Stimulated activated CD4-positive, alpha-beta T cell treated with anti-CD3 and anti-CD28 coated beads, Interleukin-12 subunit alpha, Interleukin-12 subunit beta, amount 100 ng/mL, for 24 hours (primary cell): ENCODE measurements at regions not wholly inside any gene's neighbourhood (a gene's known extent, or its start where the extent isn't known, plus 50 kb on each side); places are given as distances from the start of the nearest gene placed in this dataset.
"Not testable (repeated sequence)": the region's sequence is repeated elsewhere in the genome, so short reads cannot be mapped to it uniquely, and the experiment has no call there.

Experiments
- DNase-seq, 2 experiments: peaks; one replicate each; pipeline ENCODE4 v3.0.0-alpha.2; 2020; ENCODE audit warnings: low read depth in 2 of 2

GRCh38 chr22:22716136-22716665 is 71.8 kb downstream of the GGTLC2 start:
- no peak for DNase-seq

- DNase-seq, result no peak
Measured at GRCh38 chr22:22717664-22718063, 73.2 kb downstream of the GGTLC2 start.

DNA sequence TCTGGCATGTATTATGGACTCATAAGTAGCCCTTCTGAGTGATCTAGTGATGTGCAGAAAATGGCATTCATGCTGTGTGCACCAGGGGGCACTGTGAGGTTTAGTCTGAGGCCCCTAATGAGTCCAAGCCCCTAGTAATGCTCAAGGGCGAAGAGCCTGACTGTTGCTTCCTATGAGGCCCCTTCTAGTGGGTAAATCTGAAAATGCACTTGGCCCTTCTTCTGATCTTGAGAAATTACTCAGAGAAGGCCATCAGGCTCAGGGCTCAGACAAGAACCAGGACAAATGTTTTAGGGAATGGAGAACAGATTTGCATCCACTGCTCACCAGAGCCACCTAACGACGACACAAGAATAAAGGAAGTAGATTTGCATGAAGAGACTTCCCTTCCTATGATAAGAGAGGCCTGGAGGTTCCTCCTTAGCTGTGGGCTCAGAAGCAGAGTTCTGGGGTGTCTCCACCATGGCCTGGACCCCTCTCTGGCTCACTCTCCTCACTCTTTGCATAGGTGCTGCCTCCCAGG is 75.8 kb downstream of the GGTLC2 start:
- DNase-seq, result peak in 1 of 2 experiments; percentile 39

DNA sequence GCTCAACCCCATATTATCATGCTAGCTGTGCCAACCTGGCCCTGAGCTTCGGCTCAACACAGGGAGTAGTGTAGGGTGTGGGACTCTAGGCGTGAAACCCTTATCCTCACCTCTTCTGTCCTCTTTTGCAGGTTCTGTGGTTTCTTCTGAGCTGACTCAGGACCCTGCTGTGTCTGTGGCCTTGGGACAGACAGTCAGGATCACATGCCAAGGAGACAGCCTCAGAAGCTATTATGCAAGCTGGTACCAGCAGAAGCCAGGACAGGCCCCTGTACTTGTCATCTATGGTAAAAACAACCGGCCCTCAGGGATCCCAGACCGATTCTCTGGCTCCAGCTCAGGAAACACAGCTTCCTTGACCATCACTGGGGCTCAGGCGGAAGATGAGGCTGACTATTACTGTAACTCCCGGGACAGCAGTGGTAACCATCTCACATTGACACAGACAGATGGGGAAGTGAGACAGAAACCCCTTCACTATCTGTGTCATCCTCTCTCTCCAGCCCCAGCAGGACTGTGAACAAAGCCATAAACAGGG is 76.4 kb downstream of the GGTLC2 start:
- no peak for DNase-seq

- peak; percentile 50 to 60 for DNase-seq
Measured at GRCh38 chr22:22721681-22722354, 77.4 kb downstream of the GGTLC2 start.

DNA sequence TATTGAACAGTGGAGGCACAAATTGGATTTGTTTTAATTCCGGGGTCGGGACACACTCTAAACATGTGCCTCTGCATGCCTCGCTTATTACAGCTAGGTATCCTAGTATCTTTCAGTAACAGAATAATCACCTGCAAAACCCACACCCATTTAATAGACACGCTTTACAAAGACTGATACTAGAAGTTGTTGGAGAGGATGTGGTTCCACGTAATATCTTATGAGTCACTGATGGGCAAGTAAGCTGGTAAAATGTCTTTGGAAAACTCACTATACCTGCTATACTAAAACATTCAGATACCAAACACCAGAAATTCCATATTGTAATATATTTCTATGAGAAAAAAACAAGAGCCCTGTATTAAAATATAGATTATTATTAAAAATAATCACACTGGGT is 84.0 kb downstream of the GGTLC2 start:
- no peak for DNase-seq

DNA sequence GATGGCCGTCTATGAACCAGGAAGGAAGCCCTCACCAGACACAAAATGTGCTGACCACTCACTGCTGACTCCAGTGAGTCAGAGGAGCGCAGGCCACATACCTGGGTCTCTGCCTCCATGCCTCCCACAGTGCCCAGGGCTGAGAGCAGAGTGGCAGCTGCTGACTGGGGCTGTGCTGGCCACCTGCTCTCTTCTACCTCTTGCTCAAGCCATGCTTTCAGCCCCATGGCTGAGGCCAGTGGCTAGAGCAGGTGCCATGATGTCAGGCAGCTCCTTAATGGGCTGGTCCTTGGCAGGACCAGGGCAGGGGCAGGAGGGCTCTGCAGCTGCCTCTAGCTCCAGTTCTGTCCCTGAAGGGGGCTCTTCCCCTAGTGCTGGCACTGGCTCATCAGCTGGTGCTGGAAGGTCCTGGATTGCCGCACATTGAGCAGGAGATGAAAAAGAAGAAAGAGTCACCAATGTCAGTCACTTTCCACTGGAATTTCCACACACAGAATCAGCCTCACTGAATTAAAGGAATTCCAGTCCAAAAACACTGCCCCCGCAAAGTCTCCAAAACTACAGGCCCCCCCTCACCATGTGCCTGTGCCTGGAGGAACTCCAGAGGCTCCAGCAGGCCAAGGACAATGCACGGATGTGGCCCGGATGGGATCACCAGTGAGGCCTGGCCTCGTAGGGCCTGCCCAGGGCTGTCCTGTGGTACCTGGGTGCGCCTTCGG is 86.4 kb downstream of the GGTLC2 start:
- DNase-seq, result no peak

- no peak for DNase-seq
Measured at GRCh38 chr22:22731374-22731676, 86.9 kb downstream of the GGTLC2 start.

DNA sequence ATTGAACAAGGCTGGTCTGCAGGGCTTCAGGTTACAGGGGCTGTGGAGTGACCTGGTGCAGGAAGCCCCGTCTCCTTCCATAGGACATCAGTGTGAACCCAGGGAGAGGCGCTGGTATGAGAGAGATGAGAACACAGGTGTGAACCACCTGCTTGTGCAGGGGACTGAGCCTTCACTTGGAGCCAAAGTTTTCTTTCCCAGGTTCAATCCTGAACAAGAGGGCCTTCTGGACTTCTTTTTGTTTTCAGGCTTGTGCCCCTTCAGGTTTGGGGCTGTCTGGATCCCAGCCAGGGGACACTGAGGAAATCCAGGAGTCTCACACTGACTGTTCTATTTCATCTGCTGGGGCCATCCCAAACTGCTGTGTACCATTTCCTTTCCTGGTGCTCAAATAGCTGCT is 88.6 kb downstream of the GGTLC2 start:
- not testable (repeated sequence) for DNase-seq

DNA sequence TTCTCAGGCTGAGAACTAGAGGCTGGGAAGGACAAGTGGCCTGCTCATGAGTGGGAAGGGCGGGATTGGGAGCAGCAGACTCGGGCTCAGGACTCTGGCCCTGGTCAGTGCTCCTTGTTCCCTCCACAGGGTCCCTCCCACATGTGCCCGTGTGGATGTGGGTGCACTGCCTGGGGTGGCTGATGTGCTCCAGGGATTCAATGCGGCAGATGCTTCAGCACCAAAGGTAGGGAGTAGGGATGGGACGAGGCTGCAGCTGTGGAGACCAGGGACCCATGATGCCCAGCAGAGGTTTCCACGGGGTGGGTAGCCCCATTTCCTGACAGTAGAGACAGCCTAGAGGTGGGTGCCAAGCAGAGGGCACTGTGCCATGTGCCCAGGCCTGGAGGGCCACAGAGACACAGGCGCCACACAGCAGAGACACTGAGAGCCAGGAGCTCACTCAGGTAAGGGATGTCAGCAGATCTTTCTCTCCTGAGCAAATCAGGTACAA is 89.5 kb downstream of the GGTLC2 start:
- no peak for DNase-seq

- DNase-seq, result not testable (repeated sequence)
Measured at GRCh38 chr22:22734395-22735272, 90.2 kb downstream of the GGTLC2 start.

- not testable (repeated sequence) for DNase-seq
Measured at GRCh38 chr22:22735276-22735675, 90.9 kb downstream of the GGTLC2 start.

DNA sequence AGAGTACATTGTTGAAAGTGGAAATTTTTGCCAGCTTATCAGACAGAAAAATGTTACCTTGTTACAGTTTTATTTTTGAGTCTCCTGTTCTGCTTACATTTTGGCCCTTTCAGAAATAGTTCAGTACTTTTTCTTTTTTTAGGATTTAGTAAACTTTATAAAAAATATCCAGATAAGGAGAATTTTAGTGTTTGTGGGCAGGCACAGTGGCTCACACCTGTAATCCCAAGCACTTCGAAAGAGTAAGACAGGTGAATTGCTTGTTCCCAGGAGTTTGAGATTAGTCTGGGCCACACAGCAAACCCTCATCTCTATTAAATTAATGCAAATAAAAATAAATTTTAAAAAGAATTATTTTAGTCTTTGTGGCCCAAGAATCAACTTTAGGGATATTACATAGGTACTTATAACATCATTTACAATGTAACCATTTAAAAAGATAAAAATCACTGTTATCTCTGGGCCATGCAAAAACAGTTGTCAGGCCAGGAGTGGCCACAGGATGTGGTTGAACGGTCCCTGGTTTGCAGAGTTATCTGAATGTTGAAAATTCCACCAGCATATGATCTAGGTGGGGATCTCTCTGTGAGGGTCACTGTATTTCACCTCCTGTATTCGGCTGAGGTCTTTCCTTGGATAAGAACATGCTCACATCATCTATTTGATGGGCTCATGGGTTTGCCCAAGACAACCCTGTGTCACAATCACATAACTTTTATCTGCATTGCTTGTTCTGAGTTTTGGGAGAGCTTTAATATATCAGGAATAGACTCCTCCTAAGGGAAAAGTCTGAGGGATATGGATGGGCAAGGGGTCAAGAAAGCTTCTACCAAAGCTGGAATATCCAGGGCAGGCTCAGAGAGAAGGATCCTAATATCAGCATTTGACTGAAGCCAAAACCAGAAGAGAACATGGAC is 91.5 kb downstream of the GGTLC2 start:
- DNase-seq, result no peak

DNA sequence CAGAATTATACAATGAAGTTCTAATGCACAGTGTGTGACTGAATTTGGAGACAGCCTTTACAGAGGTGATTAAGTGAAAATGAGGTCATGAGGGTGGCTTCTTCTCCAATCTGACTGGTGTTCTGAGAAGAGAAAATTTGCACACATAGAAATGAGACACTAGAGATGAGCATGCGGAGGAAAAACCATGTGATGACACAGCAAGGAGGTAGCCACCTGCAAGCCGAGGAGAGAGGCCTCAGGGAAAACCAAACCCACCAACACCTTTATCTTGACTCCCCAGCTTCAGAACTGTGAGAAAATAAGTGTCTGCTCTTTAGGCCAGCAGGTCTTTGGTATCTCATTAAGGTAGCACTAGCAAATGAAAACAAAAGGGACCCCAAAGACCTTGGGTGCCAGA is 93.2 kb downstream of the GGTLC2 start:
- no peak for DNase-seq

- DNase-seq, result no peak
Measured at GRCh38 chr22:22738959-22739585, 94.7 kb downstream of the GGTLC2 start.

DNA sequence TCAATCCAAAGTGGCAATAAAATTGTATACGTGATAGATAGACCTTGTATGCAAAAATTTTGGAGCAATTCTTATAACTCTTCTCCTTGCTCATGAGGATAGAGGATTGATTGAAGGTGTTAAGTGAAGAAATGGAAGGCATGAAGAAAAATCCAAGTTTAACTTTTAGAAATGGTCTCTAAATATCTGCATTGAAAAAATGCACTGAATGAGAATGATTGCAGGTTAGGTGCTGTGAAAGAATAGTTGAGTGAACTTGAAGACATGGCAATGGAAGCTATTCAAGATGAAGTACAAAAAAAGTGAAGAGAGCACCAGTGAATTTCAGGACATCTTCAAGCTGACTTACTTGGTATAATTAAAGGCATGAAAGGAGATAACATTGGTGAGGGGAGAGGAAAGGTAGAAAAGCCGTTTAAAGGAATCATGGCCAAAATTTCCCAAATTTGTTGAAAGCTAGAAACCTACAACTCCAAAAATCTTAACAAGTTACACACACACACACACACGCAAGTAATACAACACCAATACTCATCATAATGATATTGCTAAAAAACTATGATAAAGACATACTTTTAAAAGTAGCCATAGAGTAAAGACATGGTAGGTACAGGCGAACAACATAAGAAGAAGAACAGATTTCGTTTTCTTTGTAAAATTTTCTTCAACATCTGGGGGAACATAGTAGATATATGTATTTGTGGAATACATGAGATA is 96.3 kb downstream of the GGTLC2 start:
- DNase-seq, result no peak

GRCh38 chr22:22741843-22742242 is 97.4 kb downstream of the GGTLC2 start:
- DNase-seq, result no peak

- DNase-seq, result no peak
Measured at GRCh38 chr22:22742641-22743040, 98.2 kb downstream of the GGTLC2 start.

DNA sequence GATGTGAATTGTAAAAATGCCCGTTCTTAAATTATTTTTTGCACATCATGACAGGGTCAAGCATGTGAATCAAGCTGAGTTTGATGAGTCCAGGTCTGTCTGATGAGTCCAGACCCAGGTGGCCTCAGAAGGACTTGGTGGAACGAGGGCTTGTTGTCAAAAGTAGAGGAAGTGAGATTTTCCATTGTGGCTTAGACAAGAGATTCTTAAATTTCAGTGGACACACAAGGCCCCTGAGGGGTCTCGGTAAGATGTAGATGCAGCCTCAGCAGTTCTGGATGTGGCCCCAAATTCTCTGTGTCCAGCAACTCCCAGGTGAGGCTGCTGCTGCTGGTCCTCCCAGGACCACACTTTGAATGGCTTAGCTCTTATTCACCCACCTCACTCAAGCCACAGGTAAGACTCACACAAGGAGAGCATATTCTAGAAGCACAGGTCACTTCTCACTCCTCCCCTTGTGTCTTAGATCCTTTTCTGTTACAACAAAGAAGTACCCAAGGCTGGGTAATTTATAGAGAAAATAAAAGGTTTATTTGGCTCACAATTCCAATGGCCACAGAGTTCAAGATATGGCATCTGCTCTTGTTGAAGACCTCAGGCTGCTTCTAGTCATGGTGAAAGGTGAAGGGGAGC is 98.8 kb downstream of the GGTLC2 start:
- no peak for DNase-seq
